ENCODE measurements at regions not wholly inside any gene's neighbourhood (a gene's known extent, or its start where the extent isn't known, plus 50 kb on each side); places are given as distances from the start of the nearest gene placed in this dataset.

DNA sequence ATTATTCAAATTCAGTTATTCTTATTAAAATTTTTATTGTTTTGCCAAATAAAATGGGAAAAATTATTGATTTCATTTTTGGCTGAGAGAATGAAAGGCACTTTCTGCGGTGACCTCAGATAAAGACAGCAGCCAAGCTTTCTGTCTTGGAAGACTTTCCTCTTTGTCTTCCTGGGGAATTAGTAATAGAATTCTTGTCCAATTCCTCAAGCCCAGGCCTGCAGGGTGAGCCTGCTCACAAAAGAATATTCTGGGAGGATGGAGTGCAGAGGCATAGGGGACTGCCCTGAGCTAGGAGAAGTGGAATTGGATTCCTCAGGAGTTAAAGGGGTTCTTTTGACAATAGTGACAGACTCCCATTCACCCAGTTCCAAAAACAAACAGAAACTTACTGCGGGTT, 614.5 kb upstream of the ADGRL2 start (continued):
- TF ChIP-seq, protein P1, sequence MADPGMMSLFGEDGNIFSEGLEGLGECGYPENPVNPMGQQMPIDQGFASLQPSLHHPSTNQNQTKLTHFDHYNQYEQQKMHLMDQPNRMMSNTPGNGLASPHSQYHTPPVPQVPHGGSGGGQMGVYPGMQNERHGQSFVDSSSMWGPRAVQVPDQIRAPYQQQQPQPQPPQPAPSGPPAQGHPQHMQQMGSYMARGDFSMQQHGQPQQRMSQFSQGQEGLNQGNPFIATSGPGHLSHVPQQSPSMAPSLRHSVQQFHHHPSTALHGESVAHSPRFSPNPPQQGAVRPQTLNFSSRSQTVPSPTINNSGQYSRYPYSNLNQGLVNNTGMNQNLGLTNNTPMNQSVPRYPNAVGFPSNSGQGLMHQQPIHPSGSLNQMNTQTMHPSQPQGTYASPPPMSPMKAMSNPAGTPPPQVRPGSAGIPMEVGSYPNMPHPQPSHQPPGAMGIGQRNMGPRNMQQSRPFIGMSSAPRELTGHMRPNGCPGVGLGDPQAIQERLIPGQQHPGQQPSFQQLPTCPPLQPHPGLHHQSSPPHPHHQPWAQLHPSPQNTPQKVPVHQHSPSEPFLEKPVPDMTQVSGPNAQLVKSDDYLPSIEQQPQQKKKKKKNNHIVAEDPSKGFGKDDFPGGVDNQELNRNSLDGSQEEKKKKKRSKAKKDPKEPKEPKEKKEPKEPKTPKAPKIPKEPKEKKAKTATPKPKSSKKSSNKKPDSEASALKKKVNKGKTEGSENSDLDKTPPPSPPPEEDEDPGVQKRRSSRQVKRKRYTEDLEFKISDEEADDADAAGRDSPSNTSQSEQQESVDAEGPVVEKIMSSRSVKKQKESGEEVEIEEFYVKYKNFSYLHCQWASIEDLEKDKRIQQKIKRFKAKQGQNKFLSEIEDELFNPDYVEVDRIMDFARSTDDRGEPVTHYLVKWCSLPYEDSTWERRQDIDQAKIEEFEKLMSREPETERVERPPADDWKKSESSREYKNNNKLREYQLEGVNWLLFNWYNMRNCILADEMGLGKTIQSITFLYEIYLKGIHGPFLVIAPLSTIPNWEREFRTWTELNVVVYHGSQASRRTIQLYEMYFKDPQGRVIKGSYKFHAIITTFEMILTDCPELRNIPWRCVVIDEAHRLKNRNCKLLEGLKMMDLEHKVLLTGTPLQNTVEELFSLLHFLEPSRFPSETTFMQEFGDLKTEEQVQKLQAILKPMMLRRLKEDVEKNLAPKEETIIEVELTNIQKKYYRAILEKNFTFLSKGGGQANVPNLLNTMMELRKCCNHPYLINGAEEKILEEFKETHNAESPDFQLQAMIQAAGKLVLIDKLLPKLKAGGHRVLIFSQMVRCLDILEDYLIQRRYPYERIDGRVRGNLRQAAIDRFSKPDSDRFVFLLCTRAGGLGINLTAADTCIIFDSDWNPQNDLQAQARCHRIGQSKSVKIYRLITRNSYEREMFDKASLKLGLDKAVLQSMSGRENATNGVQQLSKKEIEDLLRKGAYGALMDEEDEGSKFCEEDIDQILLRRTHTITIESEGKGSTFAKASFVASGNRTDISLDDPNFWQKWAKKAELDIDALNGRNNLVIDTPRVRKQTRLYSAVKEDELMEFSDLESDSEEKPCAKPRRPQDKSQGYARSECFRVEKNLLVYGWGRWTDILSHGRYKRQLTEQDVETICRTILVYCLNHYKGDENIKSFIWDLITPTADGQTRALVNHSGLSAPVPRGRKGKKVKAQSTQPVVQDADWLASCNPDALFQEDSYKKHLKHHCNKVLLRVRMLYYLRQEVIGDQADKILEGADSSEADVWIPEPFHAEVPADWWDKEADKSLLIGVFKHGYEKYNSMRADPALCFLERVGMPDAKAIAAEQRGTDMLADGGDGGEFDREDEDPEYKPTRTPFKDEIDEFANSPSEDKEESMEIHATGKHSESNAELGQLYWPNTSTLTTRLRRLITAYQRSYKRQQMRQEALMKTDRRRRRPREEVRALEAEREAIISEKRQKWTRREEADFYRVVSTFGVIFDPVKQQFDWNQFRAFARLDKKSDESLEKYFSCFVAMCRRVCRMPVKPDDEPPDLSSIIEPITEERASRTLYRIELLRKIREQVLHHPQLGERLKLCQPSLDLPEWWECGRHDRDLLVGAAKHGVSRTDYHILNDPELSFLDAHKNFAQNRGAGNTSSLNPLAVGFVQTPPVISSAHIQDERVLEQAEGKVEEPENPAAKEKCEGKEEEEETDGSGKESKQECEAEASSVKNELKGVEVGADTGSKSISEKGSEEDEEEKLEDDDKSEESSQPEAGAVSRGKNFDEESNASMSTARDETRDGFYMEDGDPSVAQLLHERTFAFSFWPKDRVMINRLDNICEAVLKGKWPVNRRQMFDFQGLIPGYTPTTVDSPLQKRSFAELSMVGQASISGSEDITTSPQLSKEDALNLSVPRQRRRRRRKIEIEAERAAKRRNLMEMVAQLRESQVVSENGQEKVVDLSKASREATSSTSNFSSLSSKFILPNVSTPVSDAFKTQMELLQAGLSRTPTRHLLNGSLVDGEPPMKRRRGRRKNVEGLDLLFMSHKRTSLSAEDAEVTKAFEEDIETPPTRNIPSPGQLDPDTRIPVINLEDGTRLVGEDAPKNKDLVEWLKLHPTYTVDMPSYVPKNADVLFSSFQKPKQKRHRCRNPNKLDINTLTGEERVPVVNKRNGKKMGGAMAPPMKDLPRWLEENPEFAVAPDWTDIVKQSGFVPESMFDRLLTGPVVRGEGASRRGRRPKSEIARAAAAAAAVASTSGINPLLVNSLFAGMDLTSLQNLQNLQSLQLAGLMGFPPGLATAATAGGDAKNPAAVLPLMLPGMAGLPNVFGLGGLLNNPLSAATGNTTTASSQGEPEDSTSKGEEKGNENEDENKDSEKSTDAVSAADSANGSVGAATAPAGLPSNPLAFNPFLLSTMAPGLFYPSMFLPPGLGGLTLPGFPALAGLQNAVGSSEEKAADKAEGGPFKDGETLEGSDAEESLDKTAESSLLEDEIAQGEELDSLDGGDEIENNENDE (IDR thresholded peaks at IDR 0.05; ENCODE audit: insufficient replicate concordance, low read length): no peak
- TF ChIP-seq, protein P2, sequence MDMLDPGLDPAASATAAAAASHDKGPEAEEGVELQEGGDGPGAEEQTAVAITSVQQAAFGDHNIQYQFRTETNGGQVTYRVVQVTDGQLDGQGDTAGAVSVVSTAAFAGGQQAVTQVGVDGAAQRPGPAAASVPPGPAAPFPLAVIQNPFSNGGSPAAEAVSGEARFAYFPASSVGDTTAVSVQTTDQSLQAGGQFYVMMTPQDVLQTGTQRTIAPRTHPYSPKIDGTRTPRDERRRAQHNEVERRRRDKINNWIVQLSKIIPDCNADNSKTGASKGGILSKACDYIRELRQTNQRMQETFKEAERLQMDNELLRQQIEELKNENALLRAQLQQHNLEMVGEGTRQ (IDR thresholded peaks at IDR 0.05; ENCODE audit: low read length): no peak
- TF ChIP-seq, protein P3, sequence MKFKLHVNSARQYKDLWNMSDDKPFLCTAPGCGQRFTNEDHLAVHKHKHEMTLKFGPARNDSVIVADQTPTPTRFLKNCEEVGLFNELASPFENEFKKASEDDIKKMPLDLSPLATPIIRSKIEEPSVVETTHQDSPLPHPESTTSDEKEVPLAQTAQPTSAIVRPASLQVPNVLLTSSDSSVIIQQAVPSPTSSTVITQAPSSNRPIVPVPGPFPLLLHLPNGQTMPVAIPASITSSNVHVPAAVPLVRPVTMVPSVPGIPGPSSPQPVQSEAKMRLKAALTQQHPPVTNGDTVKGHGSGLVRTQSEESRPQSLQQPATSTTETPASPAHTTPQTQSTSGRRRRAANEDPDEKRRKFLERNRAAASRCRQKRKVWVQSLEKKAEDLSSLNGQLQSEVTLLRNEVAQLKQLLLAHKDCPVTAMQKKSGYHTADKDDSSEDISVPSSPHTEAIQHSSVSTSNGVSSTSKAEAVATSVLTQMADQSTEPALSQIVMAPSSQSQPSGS (IDR thresholded peaks at IDR 0.05; ENCODE audit: low read length): no peak
- TF ChIP-seq BRCA1 (IDR thresholded peaks at IDR 0.05; ENCODE audit: low read depth, low read length) (no peak), RBBP5 (IDR thresholded peaks at IDR 0.05; ENCODE audit: borderline replicate concordance, low read depth, low read length) (no peak), TAF1 (IDR thresholded peaks at IDR 0.05; ENCODE audit: low read depth, low read length) (no peak), JUN (IDR thresholded peaks at IDR 0.05; ENCODE audit: low read depth, low read length) (no peak), CEBPB (IDR thresholded peaks at IDR 0.05; ENCODE audit: low read depth, low read length) (no peak), POLR2AphosphoS5 (IDR thresholded peaks at IDR 0.05; ENCODE audit: low read depth, low read length) (no peak), CBX8 (IDR thresholded peaks at IDR 0.05; ENCODE audit: borderline replicate concordance, low read depth, low read length) (no peak)

Measured in H1 (cell line).